SK-N-SH treated with all-trans-retinoic acid at 6 μM for 48 hours (cell line): ENCODE measurements at regions not wholly inside any gene's neighbourhood (a gene's known extent, or its start where the extent isn't known, plus 50 kb on each side); places are given as distances from the start of the nearest gene placed in this dataset.

Experiments used
- ATAC-seq: fragments of 200-7000 bp; cut with Tn5 transposase; 3 replicates; pipeline ENCODE4 v1.9.1; 2020; ENCODE audit warnings: mild to moderate bottlenecking, moderate library complexity
- ARNTL ChIP-seq: fragments of 450-650 bp; formaldehyde crosslinking; IDR thresholded peaks from 2 replicates; pipeline ENCODE4 v1.5.0; 2020; ENCODE audit warnings: low read depth, mild to moderate bottlenecking, moderate library complexity, borderline replicate concordance
- BACH2 ChIP-seq: fragments of 250-450 bp; sonication (Bioruptor Pico); IDR thresholded peaks from 2 replicates; pipeline ENCODE4 v1.9.0; 2021; ENCODE audit warnings: mild to moderate bottlenecking, borderline replicate concordance
- CSDC2 ChIP-seq: fragments of 250-450 bp; sonication (Bioruptor Pico); IDR thresholded peaks from 2 replicates; pipeline ENCODE4 v1.5.0; 2020; ENCODE audit warnings: mild to moderate bottlenecking, moderate library complexity
- ESRRG ChIP-seq: fragments of 250-450 bp; sonication (Bioruptor Pico); IDR thresholded peaks from 2 replicates; pipeline ENCODE4 v1.6.1; 2021; ENCODE audit warnings: mild to moderate bottlenecking
- GLIS3 ChIP-seq: fragments of 250-450 bp; sonication (Bioruptor Pico); IDR thresholded peaks from 2 replicates; pipeline ENCODE4 v1.5.0; 2020; ENCODE audit warnings: mild to moderate bottlenecking, moderate library complexity
- ISL1 ChIP-seq: fragments of 250-450 bp; sonication (Bioruptor Pico); IDR thresholded peaks from 2 replicates; pipeline ENCODE4 v2.1.2; 2022; ENCODE audit warnings: mild to moderate bottlenecking, moderate library complexity
- POU6F1 ChIP-seq: fragments of 250-450 bp; sonication (Bioruptor Pico); IDR thresholded peaks from 2 replicates; pipeline ENCODE4 v1.8.0; 2021; ENCODE audit warnings: low read depth, mild to moderate bottlenecking, moderate library complexity, borderline replicate concordance
- PPARA ChIP-seq: fragments of 250-450 bp; sonication (Bioruptor Pico); IDR thresholded peaks from 2 replicates; pipeline ENCODE4 v1.5.0; 2020; ENCODE audit warnings: mild to moderate bottlenecking, borderline replicate concordance
- RARB ChIP-seq: fragments of 250-450 bp; sonication (Bioruptor Pico); IDR thresholded peaks from 2 replicates; pipeline ENCODE4 v1.8.0; 2021; ENCODE audit warnings: mild to moderate bottlenecking, moderate library complexity
- SNAI2 ChIP-seq: fragments of 250-450 bp; sonication (Bioruptor Pico); IDR thresholded peaks from 2 replicates; pipeline ENCODE4 v1.5.0; 2020; ENCODE audit warnings: mild to moderate bottlenecking, moderate library complexity
- TOX ChIP-seq: fragments of 250-450 bp; sonication (Bioruptor Pico); IDR thresholded peaks from 2 replicates; pipeline ENCODE4 v1.8.0; 2021; ENCODE audit warnings: mild to moderate bottlenecking, moderate library complexity, borderline replicate concordance
- ZC3H10 ChIP-seq: fragments of 250-450 bp; sonication (Bioruptor Pico); IDR thresholded peaks from 2 replicates; pipeline ENCODE4 v1.5.1; 2021; ENCODE audit warnings: mild to moderate bottlenecking, moderate library complexity
- ZFP3 ChIP-seq: fragments of 250-450 bp; sonication (Bioruptor Pico); IDR thresholded peaks from 2 replicates; pipeline ENCODE4 v1.5.0; 2020; ENCODE audit warnings: mild to moderate bottlenecking, moderate library complexity
- ZFP30 ChIP-seq: fragments of 450-650 bp; formaldehyde crosslinking; IDR thresholded peaks from 2 replicates; pipeline ENCODE4 v1.5.0; 2022; ENCODE audit warnings: mild to moderate bottlenecking, moderate library complexity
- ZNF565 ChIP-seq: fragments of 450-650 bp; formaldehyde crosslinking; conservative IDR thresholded peaks from 2 replicates; pipeline ENCODE4 v1.5.0; 2020; ENCODE audit warnings: low read depth, mild to moderate bottlenecking, moderate library complexity
- ZNF70 ChIP-seq: fragments of 450-650 bp; formaldehyde crosslinking; IDR thresholded peaks from 2 replicates; pipeline ENCODE4 v1.5.0; 2020; ENCODE audit warnings: mild to moderate bottlenecking, moderate library complexity
- ZNF8 ChIP-seq: fragments of 450-650 bp; formaldehyde crosslinking; IDR thresholded peaks from 2 replicates; pipeline ENCODE4 v1.5.0; 2020; ENCODE audit warnings: mild to moderate bottlenecking, moderate library complexity
- TF ChIP-seq, protein P1 (sequence below): fragments of 250-450 bp; sonication (Bioruptor Pico); IDR thresholded peaks from 2 replicates; pipeline ENCODE4 v1.8.0; 2020; ENCODE audit warnings: mild to moderate bottlenecking, moderate library complexity, borderline replicate concordance
- TF ChIP-seq, protein P2 (sequence below): fragments of 250-450 bp; sonication (Bioruptor Pico); IDR thresholded peaks from 2 replicates; pipeline ENCODE4 v1.5.0; 2020; ENCODE audit warnings: mild to moderate bottlenecking, moderate library complexity
- TF ChIP-seq, protein P3 (sequence below): fragments of 250-450 bp; sonication (Bioruptor Pico); IDR thresholded peaks from 2 replicates; pipeline ENCODE4 v1.5.1; 2021; ENCODE audit warnings: mild to moderate bottlenecking, moderate library complexity

DNA sequence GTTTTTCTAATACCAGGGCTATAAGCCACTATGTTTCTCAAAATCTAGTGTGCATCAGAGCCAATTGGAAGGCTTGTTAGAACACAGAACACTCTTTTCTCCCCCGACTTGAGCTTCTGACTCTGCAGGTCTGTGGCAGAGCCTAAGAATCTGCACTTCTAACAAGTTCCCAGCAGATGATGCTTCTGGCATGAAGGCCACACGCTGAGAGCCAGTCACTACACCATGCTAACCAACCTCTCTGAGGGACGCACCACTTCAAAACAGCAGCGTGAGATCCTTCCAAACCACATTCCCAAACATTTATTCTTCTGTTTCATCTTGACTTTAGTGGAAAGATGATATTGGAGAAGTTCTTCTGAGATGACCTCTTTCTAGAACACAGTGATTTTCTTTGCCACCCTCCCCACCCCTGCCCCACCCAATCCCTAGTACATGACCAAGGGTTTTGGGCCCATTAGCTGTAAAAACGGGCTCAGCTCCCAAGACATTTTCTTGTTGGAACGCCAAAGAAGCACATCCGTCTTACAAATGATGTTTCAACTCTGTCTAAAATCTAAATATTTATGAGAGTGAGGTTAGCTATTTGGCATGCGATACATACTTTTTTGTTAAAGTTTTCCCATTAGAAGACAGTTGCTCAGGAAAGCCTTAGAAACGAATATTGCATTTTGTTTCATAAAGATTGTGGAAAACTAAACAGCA lies 391.9 kb downstream of the TMEM182 start:
- ATAC-seq = no peak
- TF ChIP-seq POU6F1 (CRISPR knock-in tag) (no peak), ISL1 (CRISPR knock-in tag) (no peak), PPARA (CRISPR knock-in tag) (no peak)
- TF ChIP-seq, protein P1, sequence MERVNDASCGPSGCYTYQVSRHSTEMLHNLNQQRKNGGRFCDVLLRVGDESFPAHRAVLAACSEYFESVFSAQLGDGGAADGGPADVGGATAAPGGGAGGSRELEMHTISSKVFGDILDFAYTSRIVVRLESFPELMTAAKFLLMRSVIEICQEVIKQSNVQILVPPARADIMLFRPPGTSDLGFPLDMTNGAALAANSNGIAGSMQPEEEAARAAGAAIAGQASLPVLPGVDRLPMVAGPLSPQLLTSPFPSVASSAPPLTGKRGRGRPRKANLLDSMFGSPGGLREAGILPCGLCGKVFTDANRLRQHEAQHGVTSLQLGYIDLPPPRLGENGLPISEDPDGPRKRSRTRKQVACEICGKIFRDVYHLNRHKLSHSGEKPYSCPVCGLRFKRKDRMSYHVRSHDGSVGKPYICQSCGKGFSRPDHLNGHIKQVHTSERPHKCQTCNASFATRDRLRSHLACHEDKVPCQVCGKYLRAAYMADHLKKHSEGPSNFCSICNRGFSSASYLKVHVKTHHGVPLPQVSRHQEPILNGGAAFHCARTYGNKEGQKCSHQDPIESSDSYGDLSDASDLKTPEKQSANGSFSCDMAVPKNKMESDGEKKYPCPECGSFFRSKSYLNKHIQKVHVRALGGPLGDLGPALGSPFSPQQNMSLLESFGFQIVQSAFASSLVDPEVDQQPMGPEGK = no peak
- TF ChIP-seq, all 23 proteins: peak for 0

DNA sequence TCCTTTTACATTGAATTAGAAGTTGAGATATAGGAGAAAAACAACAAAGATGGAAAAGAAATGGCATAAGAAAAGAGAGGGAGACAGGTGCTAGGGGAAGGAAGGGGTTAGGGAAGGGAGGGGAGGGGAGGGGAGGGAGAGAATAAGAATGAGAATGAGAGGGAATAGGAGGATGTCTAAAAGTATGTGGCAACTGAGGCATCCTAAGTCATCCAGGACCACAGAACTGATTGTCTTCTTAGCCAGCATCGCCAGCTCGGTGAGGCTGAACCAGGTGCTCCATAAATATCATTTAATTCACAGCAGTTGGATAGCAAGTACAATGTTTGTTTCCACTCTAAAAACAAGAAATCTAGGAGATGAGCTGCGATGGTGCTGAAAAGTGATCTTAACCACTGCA lies 393.5 kb downstream of the TMEM182 start:
- no peak for ATAC-seq
- TF ChIP-seq ISL1 (CRISPR knock-in tag) (no peak), ZFP30 (no peak), ESRRG (CRISPR knock-in tag) (no peak), ZNF70 (CRISPR knock-in tag) (no peak), RARB (no peak), TOX (CRISPR knock-in tag) (no peak), ARNTL (CRISPR knock-in tag) (no peak), CSDC2 (CRISPR knock-in tag) (no peak), ZNF8 (CRISPR knock-in tag) (no peak), ZC3H10 (no peak), ZFP3 (CRISPR knock-in tag) (no peak), ZNF565 (CRISPR knock-in tag) (no peak)
- TF ChIP-seq, protein P2, sequence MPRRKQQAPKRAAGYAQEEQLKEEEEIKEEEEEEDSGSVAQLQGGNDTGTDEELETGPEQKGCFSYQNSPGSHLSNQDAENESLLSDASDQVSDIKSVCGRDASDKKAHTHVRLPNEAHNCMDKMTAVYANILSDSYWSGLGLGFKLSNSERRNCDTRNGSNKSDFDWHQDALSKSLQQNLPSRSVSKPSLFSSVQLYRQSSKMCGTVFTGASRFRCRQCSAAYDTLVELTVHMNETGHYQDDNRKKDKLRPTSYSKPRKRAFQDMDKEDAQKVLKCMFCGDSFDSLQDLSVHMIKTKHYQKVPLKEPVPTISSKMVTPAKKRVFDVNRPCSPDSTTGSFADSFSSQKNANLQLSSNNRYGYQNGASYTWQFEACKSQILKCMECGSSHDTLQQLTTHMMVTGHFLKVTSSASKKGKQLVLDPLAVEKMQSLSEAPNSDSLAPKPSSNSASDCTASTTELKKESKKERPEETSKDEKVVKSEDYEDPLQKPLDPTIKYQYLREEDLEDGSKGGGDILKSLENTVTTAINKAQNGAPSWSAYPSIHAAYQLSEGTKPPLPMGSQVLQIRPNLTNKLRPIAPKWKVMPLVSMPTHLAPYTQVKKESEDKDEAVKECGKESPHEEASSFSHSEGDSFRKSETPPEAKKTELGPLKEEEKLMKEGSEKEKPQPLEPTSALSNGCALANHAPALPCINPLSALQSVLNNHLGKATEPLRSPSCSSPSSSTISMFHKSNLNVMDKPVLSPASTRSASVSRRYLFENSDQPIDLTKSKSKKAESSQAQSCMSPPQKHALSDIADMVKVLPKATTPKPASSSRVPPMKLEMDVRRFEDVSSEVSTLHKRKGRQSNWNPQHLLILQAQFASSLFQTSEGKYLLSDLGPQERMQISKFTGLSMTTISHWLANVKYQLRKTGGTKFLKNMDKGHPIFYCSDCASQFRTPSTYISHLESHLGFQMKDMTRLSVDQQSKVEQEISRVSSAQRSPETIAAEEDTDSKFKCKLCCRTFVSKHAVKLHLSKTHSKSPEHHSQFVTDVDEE = no peak
- TF ChIP-seq, protein P1 = no peak

- no peak for ATAC-seq
- TF ChIP-seq, protein P3, sequence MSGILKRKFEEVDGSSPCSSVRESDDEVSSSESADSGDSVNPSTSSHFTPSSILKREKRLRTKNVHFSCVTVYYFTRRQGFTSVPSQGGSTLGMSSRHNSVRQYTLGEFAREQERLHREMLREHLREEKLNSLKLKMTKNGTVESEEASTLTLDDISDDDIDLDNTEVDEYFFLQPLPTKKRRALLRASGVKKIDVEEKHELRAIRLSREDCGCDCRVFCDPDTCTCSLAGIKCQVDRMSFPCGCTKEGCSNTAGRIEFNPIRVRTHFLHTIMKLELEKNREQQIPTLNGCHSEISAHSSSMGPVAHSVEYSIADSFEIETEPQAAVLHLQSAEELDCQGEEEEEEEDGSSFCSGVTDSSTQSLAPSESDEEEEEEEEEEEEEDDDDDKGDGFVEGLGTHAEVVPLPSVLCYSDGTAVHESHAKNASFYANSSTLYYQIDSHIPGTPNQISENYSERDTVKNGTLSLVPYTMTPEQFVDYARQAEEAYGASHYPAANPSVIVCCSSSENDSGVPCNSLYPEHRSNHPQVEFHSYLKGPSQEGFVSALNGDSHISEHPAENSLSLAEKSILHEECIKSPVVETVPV (CRISPR knock-in tag) = no peak
- TF ChIP-seq, protein P2 = no peak
- no peak for TF ChIP-seq POU6F1 (CRISPR knock-in tag)
- no peak for TF ChIP-seq ZFP3 (CRISPR knock-in tag)
- no peak for TF ChIP-seq SNAI2
- TF ChIP-seq, protein P1 = no peak
- TF ChIP-seq GLIS3 (CRISPR knock-in tag) = no peak
- TF ChIP-seq BACH2 (CRISPR knock-in tag) = no peak
- TF ChIP-seq ZNF70 (CRISPR knock-in tag) = no peak
Observed at GRCh38 chr2:103159018-103159417, 397.2 kb downstream of the TMEM182 start.
